Neutrophil (primary cell): ENCODE measurements at regions not wholly inside any gene's neighbourhood (a gene's known extent, or its start where the extent isn't known, plus 50 kb on each side); places are given as distances from the start of the nearest gene placed in this dataset.
"Not testable (repeated sequence)": the region's sequence is repeated elsewhere in the genome, so short reads cannot be mapped to it uniquely, and the experiment has no call there.

Source experiments
- H3K27ac ChIP-seq: fragments of 200-600 bp; sonication (generic); 2 replicates; pipeline ENCODE4 v1.5.1; 2016; ENCODE audit warnings: mild to moderate bottlenecking, moderate library complexity
- H3K27me3 ChIP-seq: fragments of 200-600 bp; sonication (generic); 2 replicates; pipeline ENCODE4 v1.6.0; 2016; ENCODE audit warnings: mild to moderate bottlenecking
- H3K36me3 ChIP-seq: fragments of 200-600 bp; sonication (generic); 2 replicates; pipeline ENCODE4 v1.5.1; 2017
- H3K4me1 ChIP-seq, 2 experiments: fragments of 200-600 bp in 1 of 2; sonication (generic) in 1 of 2; 1 replicate in 1 of 2; 2 replicates in 1 of 2; pipeline versions ENCODE4 v1.5.1 to v1.6.1; 2013 to 2016; ENCODE audit warnings: low read depth in 1 of 2, low read length in 1 of 2, mild to moderate bottlenecking in 1 of 2, moderate library complexity in 1 of 2; ENCODE audit not compliant: control insufficient read depth in 1 of 2, insufficient read depth in 1 of 2
- H3K4me3 ChIP-seq, 2 experiments: fragments of 200-600 bp in 1 of 2; sonication (generic) in 1 of 2; 1 replicate in 1 of 2; 2 replicates in 1 of 2; pipeline ENCODE4 v1.5.1; 2013 to 2016; ENCODE audit warnings: low read depth in 1 of 2, low read length in 1 of 2, mild to moderate bottlenecking in 1 of 2, moderate library complexity in 1 of 2
- H3K9me3 ChIP-seq: fragments of 200-600 bp; sonication (generic); 2 replicates; pipeline ENCODE4 v1.5.1; 2016
- TF ChIP-seq, protein P1 (sequence below): fragments of 200-600 bp; sonication (generic); IDR thresholded peaks from 2 replicates; pipeline ENCODE4 v1.5.1; 2016; ENCODE audit warnings: antibody characterized with exemption

GRCh38 chr16:72644911-72645310 lies 403.0 kb downstream of the ZFHX3 start:
- H3K4me1 ChIP-seq: no peaks in the 10 kb centered on the region
- H3K9me3 ChIP-seq: peaks cover 1% of the 10 kb centered on the region
- H3K4me3 ChIP-seq: no peak overlapping the region
- no peak overlapping the region for H3K27ac ChIP-seq
- no peaks in the 10 kb centered on the region for H3K36me3 ChIP-seq
- TF ChIP-seq, protein P1, sequence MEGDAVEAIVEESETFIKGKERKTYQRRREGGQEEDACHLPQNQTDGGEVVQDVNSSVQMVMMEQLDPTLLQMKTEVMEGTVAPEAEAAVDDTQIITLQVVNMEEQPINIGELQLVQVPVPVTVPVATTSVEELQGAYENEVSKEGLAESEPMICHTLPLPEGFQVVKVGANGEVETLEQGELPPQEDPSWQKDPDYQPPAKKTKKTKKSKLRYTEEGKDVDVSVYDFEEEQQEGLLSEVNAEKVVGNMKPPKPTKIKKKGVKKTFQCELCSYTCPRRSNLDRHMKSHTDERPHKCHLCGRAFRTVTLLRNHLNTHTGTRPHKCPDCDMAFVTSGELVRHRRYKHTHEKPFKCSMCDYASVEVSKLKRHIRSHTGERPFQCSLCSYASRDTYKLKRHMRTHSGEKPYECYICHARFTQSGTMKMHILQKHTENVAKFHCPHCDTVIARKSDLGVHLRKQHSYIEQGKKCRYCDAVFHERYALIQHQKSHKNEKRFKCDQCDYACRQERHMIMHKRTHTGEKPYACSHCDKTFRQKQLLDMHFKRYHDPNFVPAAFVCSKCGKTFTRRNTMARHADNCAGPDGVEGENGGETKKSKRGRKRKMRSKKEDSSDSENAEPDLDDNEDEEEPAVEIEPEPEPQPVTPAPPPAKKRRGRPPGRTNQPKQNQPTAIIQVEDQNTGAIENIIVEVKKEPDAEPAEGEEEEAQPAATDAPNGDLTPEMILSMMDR: no peak
- no peaks in the 10 kb centered on the region for H3K27me3 ChIP-seq

- Histone ChIP-seq H3K4me3 (no peak overlapping the region), H3K9me3 (peaks cover 5% of the 10 kb centered on the region), H3K27me3 (no peaks in the 10 kb centered on the region), H3K27ac (no peak overlapping the region), H3K36me3 (no peaks in the 10 kb centered on the region), H3K4me1 (no peaks in the 10 kb centered on the region)
- TF ChIP-seq, protein P1: no peak
Observed at GRCh38 chr16:72639494-72639893, 408.4 kb downstream of the ZFHX3 start.

- H3K9me3 ChIP-seq: peaks cover 5% of the 10 kb centered on the region
- TF ChIP-seq, protein P1: no peak
- H3K36me3 ChIP-seq: no peaks in the 10 kb centered on the region
- no peaks in the 10 kb centered on the region for H3K27me3 ChIP-seq
- no peaks in the 10 kb centered on the region for H3K4me1 ChIP-seq
- no peak overlapping the region for H3K27ac ChIP-seq
- H3K4me3 ChIP-seq: no peak overlapping the region
Observed at GRCh38 chr16:72637306-72637705, 410.6 kb downstream of the ZFHX3 start.

- Histone ChIP-seq H3K4me3 (no peak overlapping the region), H3K36me3 (no peaks in the 10 kb centered on the region), H3K27me3 (no peaks in the 10 kb centered on the region), H3K4me1 (no peaks in the 10 kb centered on the region), H3K27ac (no peak overlapping the region), H3K9me3 (peaks cover 5% of the 10 kb centered on the region)
- TF ChIP-seq, protein P1: no peak
Observed at GRCh38 chr16:72635694-72636093, 412.2 kb downstream of the ZFHX3 start.

DNA sequence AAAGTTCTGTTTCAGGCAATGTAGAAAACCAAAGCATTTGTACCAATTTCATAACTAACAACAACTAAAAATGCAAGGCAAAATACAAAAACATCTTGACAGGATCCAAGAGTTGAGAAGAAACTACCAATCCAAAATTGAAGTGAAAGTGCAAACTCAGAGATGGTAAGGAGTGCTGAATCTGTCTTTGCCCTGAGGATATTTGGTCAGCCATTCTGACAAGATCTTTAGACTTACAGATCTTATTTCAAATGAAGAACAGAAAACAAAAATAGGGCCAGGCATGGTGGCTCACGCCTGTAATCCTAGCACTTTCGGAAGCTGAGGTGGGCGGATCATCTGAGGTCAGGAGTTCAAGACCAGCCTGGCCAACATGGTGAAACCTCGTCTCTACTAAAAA lies 412.8 kb downstream of the ZFHX3 start:
- Histone ChIP-seq H3K4me3 (no peak overlapping the region), H3K9me3 (peaks cover 5% of the 10 kb centered on the region), H3K36me3 (no peaks in the 10 kb centered on the region), H3K27me3 (no peaks in the 10 kb centered on the region), H3K4me1 (no peaks in the 10 kb centered on the region), H3K27ac (no peak overlapping the region)
- TF ChIP-seq, protein P1: no peak

GRCh38 chr16:72627182-72627896 lies 420.6 kb downstream of the ZFHX3 start:
- not testable (repeated sequence) for H3K9me3 ChIP-seq, H3K27ac ChIP-seq, H3K4me1 ChIP-seq, H3K36me3 ChIP-seq, H3K4me3 ChIP-seq, H3K27me3 ChIP-seq
